ENCODE measurements at regions not wholly inside any gene's neighbourhood (a gene's known extent, or its start where the extent isn't known, plus 50 kb on each side); places are given as distances from the start of the nearest gene placed in this dataset.

DNA sequence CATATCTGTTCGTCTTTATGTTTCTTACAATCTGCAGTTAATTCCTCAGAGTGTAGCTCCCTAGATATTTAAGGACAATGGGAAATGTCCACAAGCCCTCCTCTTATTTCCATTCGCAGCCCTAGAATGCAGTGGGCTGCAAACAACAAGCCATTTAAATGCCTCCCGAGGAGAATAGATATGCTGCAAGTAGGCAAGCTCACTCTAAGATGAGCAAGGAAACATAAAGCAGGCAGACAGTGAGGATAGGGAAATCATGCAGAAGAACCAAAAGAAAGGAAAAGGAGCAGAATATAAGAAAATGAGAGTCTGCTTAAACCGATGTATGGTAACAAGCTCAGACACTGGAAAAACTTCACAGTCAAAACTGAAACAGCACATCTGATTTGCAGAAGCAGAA lies 561.9 kb downstream of the GBE1 start:
- Histone ChIP-seq H3K9me3 (no peaks in the 10 kb centered on the region), H3K4me1 (no peaks in the 10 kb centered on the region), H3K27me3 (no peaks in the 10 kb centered on the region), H3K4me3 (no peak overlapping the region), H3K27ac (no peak overlapping the region), H3K36me3 (no peaks in the 10 kb centered on the region)
- DNase-seq, result no peak
- intact Hi-C loops (cut with DNase I; ENCODE audit: low total_unique reads) (no loop called here), in situ Hi-C loops (cut with MboI; ENCODE audit: low pct_ligation_motif_present in 1 of 4, low pct_unique_long_range_greater_than_20kb in 1 of 4, low sequenced_read_pairs in 3 of 4) (no loop called here)
- TF ChIP-seq EP300 (IDR thresholded peaks at IDR 0.05; ENCODE audit: low read depth) (no peak), POLR2AphosphoS5 (IDR thresholded peaks at IDR 0.05) (no peak), POLR2A (IDR thresholded peaks at IDR 0.05) (no peak)
- TF ChIP-seq, protein P1, sequence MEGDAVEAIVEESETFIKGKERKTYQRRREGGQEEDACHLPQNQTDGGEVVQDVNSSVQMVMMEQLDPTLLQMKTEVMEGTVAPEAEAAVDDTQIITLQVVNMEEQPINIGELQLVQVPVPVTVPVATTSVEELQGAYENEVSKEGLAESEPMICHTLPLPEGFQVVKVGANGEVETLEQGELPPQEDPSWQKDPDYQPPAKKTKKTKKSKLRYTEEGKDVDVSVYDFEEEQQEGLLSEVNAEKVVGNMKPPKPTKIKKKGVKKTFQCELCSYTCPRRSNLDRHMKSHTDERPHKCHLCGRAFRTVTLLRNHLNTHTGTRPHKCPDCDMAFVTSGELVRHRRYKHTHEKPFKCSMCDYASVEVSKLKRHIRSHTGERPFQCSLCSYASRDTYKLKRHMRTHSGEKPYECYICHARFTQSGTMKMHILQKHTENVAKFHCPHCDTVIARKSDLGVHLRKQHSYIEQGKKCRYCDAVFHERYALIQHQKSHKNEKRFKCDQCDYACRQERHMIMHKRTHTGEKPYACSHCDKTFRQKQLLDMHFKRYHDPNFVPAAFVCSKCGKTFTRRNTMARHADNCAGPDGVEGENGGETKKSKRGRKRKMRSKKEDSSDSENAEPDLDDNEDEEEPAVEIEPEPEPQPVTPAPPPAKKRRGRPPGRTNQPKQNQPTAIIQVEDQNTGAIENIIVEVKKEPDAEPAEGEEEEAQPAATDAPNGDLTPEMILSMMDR (IDR thresholded peaks at IDR 0.05), result no peak
- WGBS, 2 donors (ENCODE audit: low coverage in 1 of 2), result 56 to 58% methylated on average over 4 of the region's 4 CpGs

DNA sequence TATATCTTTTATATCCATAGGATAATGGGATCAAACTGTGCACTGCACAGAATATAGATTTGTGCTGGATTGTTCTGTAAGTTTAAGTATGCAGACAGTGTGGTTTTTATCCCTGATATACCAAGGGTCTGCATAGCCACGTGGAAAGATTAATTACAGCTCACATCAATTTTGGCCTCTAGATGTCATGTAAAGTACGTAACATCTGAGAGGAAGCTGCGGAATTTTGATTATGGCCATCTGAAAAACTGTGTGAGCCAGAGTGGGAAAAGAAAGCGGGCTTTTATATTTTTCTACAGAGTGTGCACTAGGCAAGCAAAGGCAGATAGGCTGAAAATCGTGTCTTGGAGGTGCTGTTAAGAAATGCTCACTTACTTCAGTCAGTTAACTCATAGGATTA lies 562.7 kb downstream of the GBE1 start:
- Histone ChIP-seq H3K27me3 (no peaks in the 10 kb centered on the region), H3K27ac (no peak overlapping the region), H3K4me3 (no peak overlapping the region), H3K9me3 (no peaks in the 10 kb centered on the region), H3K4me1 (no peaks in the 10 kb centered on the region), H3K36me3 (no peaks in the 10 kb centered on the region)
- in situ Hi-C loops (cut with MboI; ENCODE audit: low pct_ligation_motif_present in 1 of 4, low pct_unique_long_range_greater_than_20kb in 1 of 4, low sequenced_read_pairs in 3 of 4) (no loop called here), intact Hi-C loops (cut with DNase I; ENCODE audit: low total_unique reads) (no loop called here)
- TF ChIP-seq, protein P1 (IDR thresholded peaks at IDR 0.05), result no peak
- TF ChIP-seq POLR2AphosphoS5 (IDR thresholded peaks at IDR 0.05) (no peak), EP300 (IDR thresholded peaks at IDR 0.05; ENCODE audit: low read depth) (no peak)
- 54 to 59% methylated on average over 5 of the region's 5 CpGs for WGBS, 2 donors (ENCODE audit: low coverage in 1 of 2)
- no peak for DNase-seq

DNA sequence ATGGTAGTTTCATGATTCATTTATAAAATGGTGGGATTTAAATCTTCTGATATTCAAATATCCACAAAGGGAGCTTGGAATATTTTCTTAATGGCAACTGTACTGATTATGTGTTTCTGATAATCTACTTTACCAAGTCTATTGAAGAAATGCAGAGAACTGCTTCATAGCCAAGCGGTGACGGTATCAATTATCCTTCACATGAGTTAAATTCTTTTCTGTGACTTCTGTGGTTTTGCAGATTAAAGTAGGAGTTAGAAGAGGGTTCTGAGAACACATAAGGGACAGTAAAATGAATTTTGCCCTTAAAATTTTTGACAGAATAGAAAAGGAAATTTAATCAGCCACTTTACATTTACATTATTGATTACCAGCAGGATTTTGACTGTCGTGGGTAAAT lies 563.2 kb downstream of the GBE1 start:
- 74 to 81% methylated on average over 3 of the region's 3 CpGs for WGBS, 2 donors (ENCODE audit: low coverage in 1 of 2)
- H3K36me3 ChIP-seq, result no peaks in the 10 kb centered on the region
- DNase-seq, result no peak
- H3K4me3 ChIP-seq, result no peak overlapping the region
- TF ChIP-seq EP300 (IDR thresholded peaks at IDR 0.05; ENCODE audit: low read depth) (no peak), POLR2AphosphoS5 (IDR thresholded peaks at IDR 0.05) (no peak), POLR2A (IDR thresholded peaks at IDR 0.05) (no peak)
- TF ChIP-seq, protein P1 (IDR thresholded peaks at IDR 0.05), result no peak
- H3K4me1 ChIP-seq, result no peaks in the 10 kb centered on the region
- no peaks in the 10 kb centered on the region for H3K9me3 ChIP-seq
- intact Hi-C loops (cut with DNase I; ENCODE audit: low total_unique reads) (no loop called here), in situ Hi-C loops (cut with MboI; ENCODE audit: low pct_ligation_motif_present in 1 of 4, low pct_unique_long_range_greater_than_20kb in 1 of 4, low sequenced_read_pairs in 3 of 4) (no loop called here)
- H3K27ac ChIP-seq, result no peak overlapping the region
- no peaks in the 10 kb centered on the region for H3K27me3 ChIP-seq

DNA sequence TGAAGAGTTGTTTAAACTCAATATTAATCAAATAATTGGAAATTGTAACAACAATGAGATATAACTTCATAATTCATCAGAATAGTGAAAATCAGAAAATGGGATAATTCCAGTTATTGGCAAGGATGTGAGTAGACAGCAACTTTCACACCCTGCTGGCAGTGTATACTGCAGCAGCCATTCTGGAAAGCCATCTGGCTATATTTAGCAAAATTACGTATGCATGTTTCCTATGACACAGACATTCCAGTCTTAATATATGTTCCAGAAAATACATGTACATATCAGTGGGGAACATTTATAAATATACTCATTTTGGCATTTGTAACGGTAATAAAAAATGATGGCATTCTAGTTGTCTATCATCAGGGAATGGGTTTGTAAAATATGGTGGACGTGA lies 564.1 kb downstream of the GBE1 start:
- in situ Hi-C loops (cut with MboI; ENCODE audit: low pct_ligation_motif_present in 1 of 4, low pct_unique_long_range_greater_than_20kb in 1 of 4, low sequenced_read_pairs in 3 of 4), result no loop called here
- Histone ChIP-seq H3K36me3 (no peaks in the 10 kb centered on the region), H3K27me3 (no peaks in the 10 kb centered on the region), H3K27ac (no peak overlapping the region), H3K9me3 (no peaks in the 10 kb centered on the region), H3K4me1 (no peaks in the 10 kb centered on the region), H3K4me3 (no peak overlapping the region)
- intact Hi-C loops (cut with DNase I; ENCODE audit: low total_unique reads), result no loop called here
- TF ChIP-seq, protein P1 (IDR thresholded peaks at IDR 0.05), result no peak
- no peak for TF ChIP-seq POLR2AphosphoS5 (IDR thresholded peaks at IDR 0.05)
- TF ChIP-seq POLR2A (IDR thresholded peaks at IDR 0.05), result no peak
- TF ChIP-seq EP300 (IDR thresholded peaks at IDR 0.05; ENCODE audit: low read depth), result no peak
- no peak for DNase-seq
- WGBS, 2 donors (ENCODE audit: low coverage in 1 of 2), result 76 to 86% methylated on average over 2 to 3 of the region's 3 CpGs
